Uterus (tissue), 2 donors: ENCODE measurements at regions not wholly inside any gene's neighbourhood (a gene's known extent, or its start where the extent isn't known, plus 50 kb on each side); places are given as distances from the start of the nearest gene placed in this dataset.
"Not testable (repeated sequence)": the region's sequence is repeated elsewhere in the genome, so short reads cannot be mapped to it uniquely, and the experiment has no call there.

ENCODE experiments used
- CTCF ChIP-seq, 4 experiments: fragments of 200-600 bp in 2 of 4; fragments of 450-650 bp in 2 of 4; sonication (generic) in 2 of 4; IDR thresholded peaks; one replicate each; pipeline ENCODE4 v1.5.1; 2016 to 2019; ENCODE audit warnings: antibody characterized with exemption in 4 of 4, mild to moderate bottlenecking in 2 of 4, moderate library complexity in 1 of 4
- POLR2A ChIP-seq, 2 donors: fragments of 450-650 bp; IDR thresholded peaks; one replicate each; pipeline ENCODE4 v1.6.1; 2016; ENCODE audit warnings: antibody characterized with exemption in 2 of 2, mild to moderate bottlenecking in 1 of 2, moderate library complexity in 1 of 2

GRCh38 chr4:171298048-171298718 lies 515.0 kb upstream of the GALNTL6 start:
- not testable (repeated sequence) for TF ChIP-seq CTCF, POLR2A (IDR thresholded peaks at IDR 0.05)
